H9 (cell line): ENCODE measurements at regions not wholly inside any gene's neighbourhood (a gene's known extent, or its start where the extent isn't known, plus 50 kb on each side); places are given as distances from the start of the nearest gene placed in this dataset.

Experiments
- DNase-seq: peaks from one replicate; pipeline ENCODE4 v3.0.0-alpha.2; 2017
- H2AFZ ChIP-seq: one replicate; pipeline ENCODE4 v1.6.1; 2013; ENCODE audit warnings: mild to moderate bottlenecking, low read length, control low read depth, moderate library complexity
- H2AK5ac ChIP-seq: 2 replicates; pipeline ENCODE4 v1.6.1; 2013; ENCODE audit warnings: low read length, control low read depth, mixed read lengths; ENCODE audit not compliant: insufficient read length
- H2BK120ac ChIP-seq: one replicate; pipeline ENCODE4 v1.6.1; 2013; ENCODE audit warnings: low read depth, mild to moderate bottlenecking, low read length, control low read depth, inconsistent platforms; ENCODE audit not compliant: poor library complexity, severe bottlenecking
- H2BK12ac ChIP-seq: 2 replicates; pipeline ENCODE4 v1.6.1; 2013; ENCODE audit warnings: low read length, control low read depth, mixed read lengths, low read depth; ENCODE audit not compliant: insufficient read length
- H2BK15ac ChIP-seq: 2 replicates; pipeline ENCODE4 v1.6.1; 2013; ENCODE audit warnings: low read depth, low read length, control low read depth
- H2BK20ac ChIP-seq: one replicate; pipeline ENCODE4 v1.6.1; 2013; ENCODE audit warnings: low read depth, mild to moderate bottlenecking, low read length, control low read depth, inconsistent platforms; ENCODE audit not compliant: poor library complexity, severe bottlenecking
- H2BK5ac ChIP-seq: 2 replicates; pipeline ENCODE4 v1.6.1; 2013; ENCODE audit warnings: low read length, control low read depth, mixed read lengths; ENCODE audit not compliant: insufficient read length
- H3K14ac ChIP-seq: 2 replicates; pipeline ENCODE4 v1.6.1; 2013; ENCODE audit warnings: low read length, control low read depth; ENCODE audit not compliant: insufficient read depth
- H3K18ac ChIP-seq: 2 replicates; pipeline ENCODE4 v1.6.1; 2013; ENCODE audit warnings: low read depth, mild to moderate bottlenecking, mixed read lengths, low read length, control low read depth; ENCODE audit not compliant: insufficient read length
- H3K23ac ChIP-seq: 2 replicates; pipeline ENCODE4 v1.6.1; 2013; ENCODE audit warnings: low read length, control low read depth, mixed read lengths, low read depth; ENCODE audit not compliant: insufficient read length
- H3K23me2 ChIP-seq: 2 replicates; pipeline ENCODE4 v1.6.1; 2013; ENCODE audit warnings: low read depth, mild to moderate bottlenecking, mixed read lengths, low read length, control low read depth; ENCODE audit not compliant: insufficient read length, poor library complexity, severe bottlenecking
- H3K27ac ChIP-seq: 2 replicates; pipeline ENCODE4 v1.5.1; 2013; ENCODE audit warnings: low read length, control low read depth, mixed read lengths, low read depth; ENCODE audit not compliant: insufficient read length
- H3K27me3 ChIP-seq: 2 replicates; pipeline ENCODE4 v1.6.1; 2013; ENCODE audit warnings: low read length, control low read depth, inconsistent platforms; ENCODE audit not compliant: insufficient read depth
- H3K4ac ChIP-seq: 2 replicates; pipeline ENCODE4 v1.6.1; 2013; ENCODE audit warnings: low read depth, mild to moderate bottlenecking, control low read depth, inconsistent platforms, low read length, moderate library complexity
- H3K4me1 ChIP-seq: 2 replicates; pipeline ENCODE4 v1.6.1; 2013; ENCODE audit warnings: low read length, control low read depth, inconsistent platforms; ENCODE audit not compliant: insufficient read depth
- H3K4me2 ChIP-seq: 2 replicates; pipeline ENCODE4 v1.6.1; 2013; ENCODE audit warnings: low read length, control low read depth, mixed read lengths; ENCODE audit not compliant: insufficient read length, insufficient read depth
- H3K56ac ChIP-seq: 2 replicates; pipeline ENCODE4 v1.6.1; 2013; ENCODE audit warnings: low read depth, mild to moderate bottlenecking, mixed read lengths, low read length, control low read depth; ENCODE audit not compliant: insufficient read length
- H3K79me1 ChIP-seq: 2 replicates; pipeline ENCODE4 v1.6.1; 2013; ENCODE audit warnings: low read depth, mild to moderate bottlenecking, moderate library complexity, low read length, control low read depth, inconsistent platforms; ENCODE audit not compliant: insufficient read depth, poor library complexity, severe bottlenecking
- H3K79me2 ChIP-seq: 2 replicates; pipeline ENCODE4 v1.6.1; 2013; ENCODE audit warnings: low read length, control low read depth, inconsistent platforms; ENCODE audit not compliant: insufficient read depth
- H3K9ac ChIP-seq: 2 replicates; pipeline ENCODE4 v1.6.1; 2013; ENCODE audit warnings: low read length, control low read depth, mixed read lengths; ENCODE audit not compliant: insufficient read length; ENCODE audit errors: extremely low read depth
- H3K9me3 ChIP-seq: one replicate; pipeline ENCODE4 v1.6.1; 2013; ENCODE audit warnings: low read depth, low read length, inconsistent platforms; ENCODE audit not compliant: control insufficient read depth
- H3T11ph ChIP-seq: one replicate; pipeline ENCODE4 v1.6.1; 2013; ENCODE audit warnings: mild to moderate bottlenecking, low read length, control low read depth, inconsistent platforms
- H4K20me1 ChIP-seq: one replicate; pipeline ENCODE4 v1.6.1; 2013; ENCODE audit not compliant: control insufficient read depth, insufficient read length, insufficient read depth
- H4K5ac ChIP-seq: 2 replicates; pipeline ENCODE4 v1.6.1; 2013; ENCODE audit warnings: low read depth, mild to moderate bottlenecking, mixed read lengths, low read length, control low read depth; ENCODE audit not compliant: insufficient read length
- H4K8ac ChIP-seq: replicated peaks from 2 replicates; pipeline ENCODE4 v1.6.1; 2013; ENCODE audit warnings: low read length, control low read depth, mixed read lengths, low read depth; ENCODE audit not compliant: insufficient read length
- H4K91ac ChIP-seq: 2 replicates; pipeline ENCODE4 v1.6.1; 2013; ENCODE audit warnings: low read depth, mild to moderate bottlenecking, moderate library complexity, mixed read lengths, low read length, control low read depth; ENCODE audit not compliant: insufficient read length
- H3K27ac Mint-ChIP-seq, 3 experiments: 2 replicates in 2 of 3; 3 replicates in 1 of 3; pipeline ENCODE4 v1.8.0; 2020 to 2021; ENCODE audit warnings: mixed read lengths in 3 of 3, mild to moderate bottlenecking in 1 of 3, moderate library complexity in 1 of 3
- H3K27me3 Mint-ChIP-seq: 2 replicates; pipeline ENCODE4 v1.8.0; 2021; ENCODE audit warnings: low read depth, mild to moderate bottlenecking, moderate library complexity, mixed read lengths
- H3K36me3 Mint-ChIP-seq, 3 experiments: 2 replicates in 2 of 3; 3 replicates in 1 of 3; pipeline ENCODE4 v1.8.0; 2020 to 2021; ENCODE audit warnings: low read depth in 3 of 3, mixed read lengths in 3 of 3; ENCODE audit not compliant: insufficient read depth in 1 of 3
- H3K4me1 Mint-ChIP-seq, 2 experiments: 2 replicates each; pipeline ENCODE4 v1.8.0; 2020; ENCODE audit warnings: mixed read lengths in 2 of 2
- H3K4me3 Mint-ChIP-seq, 2 experiments: 2 replicates in 1 of 2; 3 replicates in 1 of 2; pipeline ENCODE4 v1.8.0; 2020 to 2021; ENCODE audit warnings: mild to moderate bottlenecking in 2 of 2, mixed read lengths in 2 of 2, moderate library complexity in 1 of 2
- H3K9me3 Mint-ChIP-seq, 2 experiments: 2 replicates in 1 of 2; 3 replicates in 1 of 2; pipeline ENCODE4 v1.8.0; 2020; ENCODE audit warnings: mild to moderate bottlenecking in 2 of 2, mixed read lengths in 2 of 2, moderate library complexity in 1 of 2
- WGBS: extraction: QIAGEN DNeasy Blood & Tissue Kit; methylation state at CpG from one replicate; pipeline ENCODE4 v1.1.7; 2013; ENCODE audit warnings: missing lambda C conversion rate, low lambda C conversion rate, mixed read lengths; ENCODE audit not compliant: insufficient read length; ENCODE audit errors: extremely low coverage; 5-methylcytosine and 5-hydroxymethylcytosine counted together
- TF ChIP-seq, protein P1 (sequence below): fragments of 200-600 bp; sonication (generic); conservative IDR thresholded peaks from 3 replicates; pipeline ENCODE4 v1.8.0; 2021; ENCODE audit warnings: antibody characterized with exemption, mild to moderate bottlenecking

DNA sequence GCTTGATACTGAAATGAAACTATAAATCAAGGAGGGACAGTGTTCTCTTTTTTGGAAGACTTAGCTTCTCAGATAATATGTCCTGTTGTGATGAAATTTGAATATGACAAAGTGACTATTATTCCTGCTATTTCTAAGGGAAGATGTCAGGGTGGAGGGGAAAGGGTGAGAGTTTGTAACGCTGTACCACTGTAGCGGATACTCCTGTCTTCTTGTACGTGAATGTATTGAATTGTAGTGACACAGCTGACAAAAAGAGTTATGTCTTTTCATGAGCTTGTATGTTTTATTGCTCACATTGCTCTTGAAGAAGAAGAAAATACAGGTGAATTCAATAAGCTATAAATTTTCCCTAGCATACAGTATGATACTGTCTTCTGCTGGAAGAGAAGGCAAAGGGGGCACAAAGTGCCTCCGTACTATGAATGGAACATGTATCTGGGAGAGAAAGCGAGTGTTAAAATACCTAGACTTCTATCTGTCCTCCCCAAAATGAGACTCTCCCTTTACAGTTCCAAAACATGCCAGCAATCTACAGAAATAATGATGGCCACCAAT is 538.5 kb upstream of the LRRC4C start:
- H3K4me1 ChIP-seq = no peaks in the 10 kb centered on the region
- H3K79me1 ChIP-seq = no peaks in the 10 kb centered on the region
- no peak overlapping the region for H3T11ph ChIP-seq
- H2BK15ac ChIP-seq = no peak overlapping the region
- no peak overlapping the region for H3K4me2 ChIP-seq
- Mint-ChIP-seq H3K9me3 (no peaks in the 10 kb centered on the region), H3K4me3 (no peak overlapping the region), H3K36me3 (no peaks in the 10 kb centered on the region), H3K4me1 (no peaks in the 10 kb centered on the region), H3K27me3 (no peaks in the 10 kb centered on the region), H3K27ac (no peak overlapping the region)
- no peak overlapping the region for H3K9ac ChIP-seq
- no peaks in the 10 kb centered on the region for H3K79me2 ChIP-seq
- H3K27me3 ChIP-seq = no peaks in the 10 kb centered on the region
- no peak overlapping the region for H3K14ac ChIP-seq
- H2BK12ac ChIP-seq = no peak overlapping the region
- no peak overlapping the region for H4K91ac ChIP-seq
- TF ChIP-seq, protein P1, sequence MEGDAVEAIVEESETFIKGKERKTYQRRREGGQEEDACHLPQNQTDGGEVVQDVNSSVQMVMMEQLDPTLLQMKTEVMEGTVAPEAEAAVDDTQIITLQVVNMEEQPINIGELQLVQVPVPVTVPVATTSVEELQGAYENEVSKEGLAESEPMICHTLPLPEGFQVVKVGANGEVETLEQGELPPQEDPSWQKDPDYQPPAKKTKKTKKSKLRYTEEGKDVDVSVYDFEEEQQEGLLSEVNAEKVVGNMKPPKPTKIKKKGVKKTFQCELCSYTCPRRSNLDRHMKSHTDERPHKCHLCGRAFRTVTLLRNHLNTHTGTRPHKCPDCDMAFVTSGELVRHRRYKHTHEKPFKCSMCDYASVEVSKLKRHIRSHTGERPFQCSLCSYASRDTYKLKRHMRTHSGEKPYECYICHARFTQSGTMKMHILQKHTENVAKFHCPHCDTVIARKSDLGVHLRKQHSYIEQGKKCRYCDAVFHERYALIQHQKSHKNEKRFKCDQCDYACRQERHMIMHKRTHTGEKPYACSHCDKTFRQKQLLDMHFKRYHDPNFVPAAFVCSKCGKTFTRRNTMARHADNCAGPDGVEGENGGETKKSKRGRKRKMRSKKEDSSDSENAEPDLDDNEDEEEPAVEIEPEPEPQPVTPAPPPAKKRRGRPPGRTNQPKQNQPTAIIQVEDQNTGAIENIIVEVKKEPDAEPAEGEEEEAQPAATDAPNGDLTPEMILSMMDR = no peak
- no peak overlapping the region for H2AFZ ChIP-seq
- H2BK120ac ChIP-seq = no peak overlapping the region
- H3K56ac ChIP-seq = no peak overlapping the region
- no CpG with 5 or more reads among the region's 5 CpGs for WGBS
- no peak overlapping the region for H4K8ac ChIP-seq
- no peaks in the 10 kb centered on the region for H3K23me2 ChIP-seq
- H3K4ac ChIP-seq = no peak overlapping the region
- H3K9me3 ChIP-seq = no peaks in the 10 kb centered on the region
- H2BK20ac ChIP-seq = no peak overlapping the region
- H2AK5ac ChIP-seq = no peak overlapping the region
- H2BK5ac ChIP-seq = no peak overlapping the region
- no peak overlapping the region for H3K27ac ChIP-seq
- H4K5ac ChIP-seq = no peak overlapping the region
- no peaks in the 10 kb centered on the region for H4K20me1 ChIP-seq
- no peak for DNase-seq
- H3K18ac ChIP-seq = no peak overlapping the region
- H3K23ac ChIP-seq = no peak overlapping the region
